ENCODE measurements at regions not wholly inside any gene's neighbourhood (a gene's known extent, or its start where the extent isn't known, plus 50 kb on each side); places are given as distances from the start of the nearest gene placed in this dataset.

GRCh38 chr21:27795418-27795817 is 828.5 kb upstream of the ADAMTS5 start:
- Histone ChIP-seq H3K27ac (ENCODE audit: low read depth, low read length) (no peak overlapping the region), H3K27me3 (ENCODE audit: control insufficient read depth, insufficient read depth, low read length) (no peaks in the 10 kb centered on the region), H3K4me3 (ENCODE audit: low read depth, low read length) (no peak overlapping the region), H3K9me3 (ENCODE audit: control insufficient read depth, insufficient read depth, low read length) (no peaks in the 10 kb centered on the region)
- CTCF ChIA-PET, result no interaction called here
- POLR2A ChIA-PET, result interaction anchor here (0.7 kb wide), 1 partner anchor 10 kb away, joined by 3 read pairs; no protein-coding TSS in a partner anchor
- no peak for DNase-seq (ENCODE audit: low read depth, low spot score)
- no peak for TF ChIP-seq CTCF (IDR thresholded peaks at IDR 0.05; ENCODE audit: low read depth, low read length)

- TF ChIP-seq CTCF (IDR thresholded peaks at IDR 0.05; ENCODE audit: low read depth, low read length), result no peak
- Histone ChIP-seq H3K9me3 (ENCODE audit: control insufficient read depth, insufficient read depth, low read length) (no peaks in the 10 kb centered on the region), H3K27ac (ENCODE audit: low read depth, low read length) (no peak overlapping the region), H3K27me3 (ENCODE audit: control insufficient read depth, insufficient read depth, low read length) (no peaks in the 10 kb centered on the region), H3K4me3 (ENCODE audit: low read depth, low read length) (no peak overlapping the region)
- DNase-seq (ENCODE audit: low read depth, low spot score), result no peak
- CTCF ChIA-PET, result interaction anchor here (1.0 kb wide), 1 partner anchor 10 kb away, joined by 7 read pairs; no protein-coding TSS in a partner anchor
- POLR2A ChIA-PET, result no interaction called here
These were observed 827.0 kb upstream of the ADAMTS5 start for GRCh38 chr21:27793901-27794300.

DNA sequence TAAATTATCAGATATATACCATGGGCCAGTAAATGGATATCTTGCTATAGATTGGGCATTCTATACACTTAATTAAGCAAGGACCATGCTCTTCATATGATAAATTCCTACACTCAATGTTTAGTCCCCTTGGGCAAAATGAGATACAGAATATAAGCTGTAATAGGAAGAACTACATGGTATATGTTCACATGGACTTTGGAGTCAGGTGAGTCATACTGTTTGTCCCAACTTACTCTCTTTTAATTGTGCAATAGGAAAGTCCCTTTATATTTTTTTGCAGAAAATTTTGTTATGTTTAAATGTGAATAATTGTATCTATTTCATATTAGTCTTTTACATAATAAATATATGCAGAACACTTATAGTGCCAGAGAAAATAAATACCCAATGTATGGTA is 820.2 kb upstream of the ADAMTS5 start:
- Histone ChIP-seq H3K4me3 (ENCODE audit: low read depth, low read length) (no peak overlapping the region), H3K27ac (ENCODE audit: low read depth, low read length) (no peak overlapping the region), H3K27me3 (ENCODE audit: control insufficient read depth, insufficient read depth, low read length) (no peaks in the 10 kb centered on the region), H3K9me3 (ENCODE audit: control insufficient read depth, insufficient read depth, low read length) (no peaks in the 10 kb centered on the region)
- no peak for TF ChIP-seq CTCF (IDR thresholded peaks at IDR 0.05; ENCODE audit: low read depth, low read length)
- ChIA-PET POLR2A (no interaction called here), CTCF (no interaction called here)
- no peak for DNase-seq (ENCODE audit: low read depth, low spot score)

DNA sequence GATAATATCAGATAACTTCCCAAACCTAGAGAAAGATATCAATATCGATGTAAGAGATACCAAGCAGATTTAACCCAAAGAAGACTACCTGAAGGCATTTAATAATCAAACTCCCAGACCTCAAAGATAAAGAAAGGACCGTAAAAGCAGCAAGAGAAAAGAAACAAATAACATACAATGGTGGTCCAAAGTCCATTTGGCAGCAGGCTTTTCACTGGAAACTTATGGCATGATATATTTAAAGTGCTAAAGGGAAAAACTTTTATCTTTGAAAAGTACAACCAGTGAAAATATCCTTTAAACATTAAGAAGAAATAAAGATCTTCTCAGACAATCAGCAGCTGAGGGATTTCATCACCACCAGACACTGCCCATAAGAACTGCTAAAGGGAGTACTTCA is 812.7 kb upstream of the ADAMTS5 start:
- DNase-seq (ENCODE audit: low read depth, low spot score), result no peak
- H3K27ac ChIP-seq (ENCODE audit: low read depth, low read length), result no peak overlapping the region
- CTCF ChIA-PET, result no interaction called here
- no peaks in the 10 kb centered on the region for H3K9me3 ChIP-seq (ENCODE audit: control insufficient read depth, insufficient read depth, low read length)
- H3K27me3 ChIP-seq (ENCODE audit: control insufficient read depth, insufficient read depth, low read length), result no peaks in the 10 kb centered on the region
- no peak overlapping the region for H3K4me3 ChIP-seq (ENCODE audit: low read depth, low read length)
- TF ChIP-seq CTCF (IDR thresholded peaks at IDR 0.05; ENCODE audit: low read depth, low read length), result no peak
- POLR2A ChIA-PET, result no interaction called here

DNA sequence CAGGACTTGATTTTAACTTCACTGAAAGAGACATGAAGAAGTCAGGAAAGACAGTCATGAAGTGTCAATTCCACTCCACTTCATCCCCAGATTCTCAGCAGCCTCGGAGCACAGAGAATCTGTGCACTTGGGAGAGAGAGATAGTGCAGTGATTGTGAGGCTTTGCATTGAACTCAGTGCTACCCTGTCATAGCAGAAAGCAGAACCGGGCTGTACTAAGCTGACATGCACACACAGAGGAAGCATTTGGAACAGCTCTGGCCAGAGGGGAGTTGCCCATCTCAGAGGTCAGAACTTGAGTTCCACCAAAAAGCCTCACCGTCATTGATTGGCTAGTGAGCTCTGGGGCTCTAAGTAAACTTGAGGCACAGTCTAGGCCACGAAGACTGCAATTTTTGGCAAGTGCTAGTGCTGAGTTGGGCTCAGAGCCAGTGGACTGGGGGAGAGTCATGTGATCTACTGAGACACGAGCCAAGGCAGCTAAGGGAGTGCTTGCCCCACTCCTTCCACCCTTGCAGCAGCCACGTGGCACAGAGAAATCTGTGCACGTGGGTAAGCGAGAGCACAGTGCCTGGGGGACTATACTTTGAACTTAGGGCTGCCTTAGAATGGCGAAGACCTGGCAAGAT is 810.2 kb upstream of the ADAMTS5 start:
- no peaks in the 10 kb centered on the region for H3K27me3 ChIP-seq (ENCODE audit: control insufficient read depth, insufficient read depth, low read length)
- no peak overlapping the region for H3K4me3 ChIP-seq (ENCODE audit: low read depth, low read length)
- no peak for TF ChIP-seq CTCF (IDR thresholded peaks at IDR 0.05; ENCODE audit: low read depth, low read length)
- no peak for DNase-seq (ENCODE audit: low read depth, low spot score)
- H3K27ac ChIP-seq (ENCODE audit: low read depth, low read length), result no peak overlapping the region
- H3K9me3 ChIP-seq (ENCODE audit: control insufficient read depth, insufficient read depth, low read length), result no peaks in the 10 kb centered on the region
- CTCF ChIA-PET, result no interaction called here
- POLR2A ChIA-PET, result no interaction called here
